Coronary artery (tissue), 2 donors: ENCODE measurements at regions not wholly inside any gene's neighbourhood (a gene's known extent, or its start where the extent isn't known, plus 50 kb on each side); places are given as distances from the start of the nearest gene placed in this dataset.
"Not testable (repeated sequence)": the region's sequence is repeated elsewhere in the genome, so short reads cannot be mapped to it uniquely, and the experiment has no call there.

Experiments used
- DNase-seq: peaks from one replicate; pipeline ENCODE4 v3.0.0-alpha.2; 2017; ENCODE audit warnings: low spot score
- H3K27ac ChIP-seq, 2 donors: fragments of 200-600 bp; sonication (generic); one replicate each; pipeline ENCODE4 v1.5.1; 2016 to 2019
- H3K4me3 ChIP-seq: fragments of 200-600 bp; sonication (generic); 2 replicates; pipeline ENCODE4 v1.5.1; 2016; ENCODE audit warnings: mild to moderate bottlenecking, moderate library complexity
- TF ChIP-seq, protein P1 (sequence below): fragments of 200-600 bp; sonication (generic); IDR thresholded peaks from one replicate; pipeline ENCODE4 v1.5.1; 2019; ENCODE audit warnings: antibody characterized with exemption

- no peak for DNase-seq
- TF ChIP-seq, protein P1, sequence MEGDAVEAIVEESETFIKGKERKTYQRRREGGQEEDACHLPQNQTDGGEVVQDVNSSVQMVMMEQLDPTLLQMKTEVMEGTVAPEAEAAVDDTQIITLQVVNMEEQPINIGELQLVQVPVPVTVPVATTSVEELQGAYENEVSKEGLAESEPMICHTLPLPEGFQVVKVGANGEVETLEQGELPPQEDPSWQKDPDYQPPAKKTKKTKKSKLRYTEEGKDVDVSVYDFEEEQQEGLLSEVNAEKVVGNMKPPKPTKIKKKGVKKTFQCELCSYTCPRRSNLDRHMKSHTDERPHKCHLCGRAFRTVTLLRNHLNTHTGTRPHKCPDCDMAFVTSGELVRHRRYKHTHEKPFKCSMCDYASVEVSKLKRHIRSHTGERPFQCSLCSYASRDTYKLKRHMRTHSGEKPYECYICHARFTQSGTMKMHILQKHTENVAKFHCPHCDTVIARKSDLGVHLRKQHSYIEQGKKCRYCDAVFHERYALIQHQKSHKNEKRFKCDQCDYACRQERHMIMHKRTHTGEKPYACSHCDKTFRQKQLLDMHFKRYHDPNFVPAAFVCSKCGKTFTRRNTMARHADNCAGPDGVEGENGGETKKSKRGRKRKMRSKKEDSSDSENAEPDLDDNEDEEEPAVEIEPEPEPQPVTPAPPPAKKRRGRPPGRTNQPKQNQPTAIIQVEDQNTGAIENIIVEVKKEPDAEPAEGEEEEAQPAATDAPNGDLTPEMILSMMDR, result no peak
Observed at GRCh38 chr1:60251426-60251825, 177.9 kb upstream of the C1orf87 start.

DNA sequence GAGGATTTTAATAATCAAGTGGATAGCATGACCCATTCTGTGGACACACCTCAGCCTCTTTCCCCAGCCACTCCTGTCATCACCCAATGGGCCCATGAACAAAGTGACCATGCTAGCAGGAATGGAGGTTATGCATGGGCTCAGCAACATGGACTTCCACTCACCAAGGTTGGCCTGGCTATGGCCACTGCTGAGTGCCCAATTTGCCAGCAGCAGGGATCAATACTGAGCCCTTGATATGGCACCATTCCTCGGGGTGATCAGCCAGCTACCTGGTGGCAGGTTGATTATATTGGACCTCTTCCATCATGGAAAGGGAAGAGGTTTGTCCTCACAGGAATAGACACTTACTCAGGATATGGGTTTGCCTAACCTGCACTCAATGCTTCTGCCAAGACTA is 173.9 kb upstream of the C1orf87 start:
- H3K27ac ChIP-seq, DNase-seq, H3K4me3 ChIP-seq: not testable (repeated sequence)

More at GRCh38 chr1:60251426-60251825, 177.9 kb upstream of the C1orf87 start:
- no peak overlapping the region for H3K27ac ChIP-seq
- no peak overlapping the region for H3K4me3 ChIP-seq

GRCh38 chr1:60245324-60245723 is 171.8 kb upstream of the C1orf87 start:
- no peak overlapping the region for H3K4me3 ChIP-seq
- no peak overlapping the region for H3K27ac ChIP-seq
- DNase-seq, result no peak
- TF ChIP-seq, protein P1, result no peak

DNA sequence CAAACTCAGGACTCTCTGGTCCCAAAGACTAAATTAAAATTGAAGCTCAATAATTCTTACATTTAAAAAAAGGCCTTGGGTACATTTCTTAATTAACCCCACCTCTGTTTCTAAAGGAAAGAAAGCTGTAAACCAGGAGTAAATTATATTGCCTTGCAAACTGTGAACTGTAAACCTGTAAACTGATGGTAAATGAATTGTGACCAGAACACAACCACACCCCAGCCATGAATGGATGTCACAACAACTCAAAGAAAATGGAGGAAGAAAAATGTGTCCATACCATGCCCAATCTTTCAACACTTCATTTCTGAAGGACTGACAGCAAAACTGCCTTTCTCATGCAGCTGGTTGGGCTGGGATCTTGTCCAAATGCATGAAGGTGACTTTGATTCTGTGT is 171.3 kb upstream of the C1orf87 start:
- DNase-seq, result no peak
- TF ChIP-seq, protein P1, result no peak
- Histone ChIP-seq H3K27ac (no peak overlapping the region), H3K4me3 (no peak overlapping the region)

GRCh38 chr1:60235275-60235674 is 161.7 kb upstream of the C1orf87 start:
- Histone ChIP-seq H3K27ac (no peak overlapping the region), H3K4me3 (no peak overlapping the region)
- no peak for DNase-seq
- TF ChIP-seq, protein P1, result no peak

- no peak overlapping the region for H3K4me3 ChIP-seq
- no peak overlapping the region for H3K27ac ChIP-seq
- DNase-seq, result no peak
- TF ChIP-seq, protein P1, result no peak
Observed at GRCh38 chr1:60234776-60235175, 161.2 kb upstream of the C1orf87 start.

- no peak for DNase-seq
- Histone ChIP-seq H3K27ac (no peak overlapping the region), H3K4me3 (no peak overlapping the region)
- TF ChIP-seq, protein P1, result no peak
Observed at GRCh38 chr1:60229821-60230220, 156.3 kb upstream of the C1orf87 start.

GRCh38 chr1:60228041-60228491 is 154.5 kb upstream of the C1orf87 start:
- H3K4me3 ChIP-seq, result no peak overlapping the region
- TF ChIP-seq, protein P1, result no peak
- no peak overlapping the region for H3K27ac ChIP-seq
- no peak for DNase-seq
